Activated CD4-positive, alpha-beta memory T cell treated with anti-CD3 and anti-CD28 coated beads, Interleukin-2, amount 10 ng/mL, durations not matched to agents 7 days and 5 days (primary cell): ENCODE measurements at regions not wholly inside any gene's neighbourhood (a gene's known extent, or its start where the extent isn't known, plus 50 kb on each side); places are given as distances from the start of the nearest gene placed in this dataset.
"Not testable (repeated sequence)": the region's sequence is repeated elsewhere in the genome, so short reads cannot be mapped to it uniquely, and the experiment has no call there.

ENCODE experiments used
- CTCF ChIA-PET: fragments of 350-600 bp; sonication (Branson Sonifier 250); formaldehyde crosslinking; loops from one replicate; lab custom pipeline; 2021; ENCODE audit warnings: antibody characterized with exemption, inconsistent platforms; lab: Charles Lee
- POLR2A ChIA-PET: fragments of 350-600 bp; sonication (Branson Sonifier 250); formaldehyde crosslinking; loops from one replicate; lab custom pipeline; 2021; ENCODE audit warnings: antibody characterized with exemption; lab: Charles Lee
- DNase-seq: peaks from one replicate; pipeline ENCODE4 v3.0.0-alpha.2; 2020
- H3K27ac Mint-ChIP-seq: one replicate; pipeline ENCODE4 v1.8.0; 2021; ENCODE audit warnings: mild to moderate bottlenecking, mixed read lengths
- H3K27me3 Mint-ChIP-seq: one replicate; pipeline ENCODE4 v1.8.0; 2021; ENCODE audit warnings: mixed read lengths
- H3K36me3 Mint-ChIP-seq: one replicate; pipeline ENCODE4 v1.8.0; 2021; ENCODE audit warnings: low read depth, mixed read lengths
- H3K4me1 Mint-ChIP-seq: one replicate; pipeline ENCODE4 v1.8.0; 2021; ENCODE audit warnings: mixed read lengths
- H3K4me3 Mint-ChIP-seq: one replicate; pipeline ENCODE4 v1.8.0; 2021; ENCODE audit warnings: mild to moderate bottlenecking, mixed read lengths
- H3K9me3 Mint-ChIP-seq: one replicate; pipeline ENCODE4 v1.8.0; 2021; ENCODE audit warnings: mixed read lengths

- no peaks in the 10 kb centered on the region for H3K36me3 Mint-ChIP-seq
- POLR2A ChIA-PET: no interaction called here
- no peaks in the 10 kb centered on the region for H3K27me3 Mint-ChIP-seq
- CTCF ChIA-PET: no interaction called here
- no peak overlapping the region for H3K27ac Mint-ChIP-seq
- peaks cover 6% of the 10 kb centered on the region for H3K9me3 Mint-ChIP-seq
- no peak overlapping the region for H3K4me3 Mint-ChIP-seq
- DNase-seq: no peak
- H3K4me1 Mint-ChIP-seq: no peaks in the 10 kb centered on the region
These were observed 168.0 kb upstream of the NDN start for GRCh38 chr15:23854912-23855659.

GRCh38 chr15:23855947-23856346 lies 168.8 kb upstream of the NDN start:
- ChIA-PET POLR2A (no interaction called here), CTCF (no interaction called here)
- no peak for DNase-seq
- Mint-ChIP-seq H3K4me1 (no peaks in the 10 kb centered on the region), H3K9me3 (peaks cover 2% of the 10 kb centered on the region), H3K36me3 (no peaks in the 10 kb centered on the region), H3K4me3 (no peak overlapping the region), H3K27me3 (no peaks in the 10 kb centered on the region), H3K27ac (no peak overlapping the region)

- Mint-ChIP-seq H3K27ac (no peak overlapping the region), H3K36me3 (no peaks in the 10 kb centered on the region), H3K4me3 (no peak overlapping the region), H3K9me3 (peaks cover 6% of the 10 kb centered on the region), H3K27me3 (no peaks in the 10 kb centered on the region), H3K4me1 (no peaks in the 10 kb centered on the region)
- ChIA-PET POLR2A (no interaction called here), CTCF (no interaction called here)
- no peak for DNase-seq
These were observed 170.0 kb upstream of the NDN start for GRCh38 chr15:23857028-23857641.

GRCh38 chr15:23859008-23859407 lies 171.9 kb upstream of the NDN start:
- Mint-ChIP-seq H3K36me3 (no peaks in the 10 kb centered on the region), H3K27ac (no peak overlapping the region), H3K27me3 (no peaks in the 10 kb centered on the region), H3K9me3 (peaks cover 6% of the 10 kb centered on the region), H3K4me3 (no peak overlapping the region), H3K4me1 (no peaks in the 10 kb centered on the region)
- POLR2A ChIA-PET: no interaction called here
- DNase-seq: no peak
- CTCF ChIA-PET: no interaction called here

- Mint-ChIP-seq H3K9me3 (peaks cover 6% of the 10 kb centered on the region), H3K27me3 (no peaks in the 10 kb centered on the region), H3K4me1 (no peaks in the 10 kb centered on the region), H3K27ac (no peak overlapping the region), H3K36me3 (no peaks in the 10 kb centered on the region), H3K4me3 (no peak overlapping the region)
- POLR2A ChIA-PET: no interaction called here
- CTCF ChIA-PET: no interaction called here
- DNase-seq: no peak
These were observed 173.5 kb upstream of the NDN start for GRCh38 chr15:23860290-23861245.

- Mint-ChIP-seq H3K27me3 (no peaks in the 10 kb centered on the region), H3K27ac (no peak overlapping the region), H3K9me3 (no peaks in the 10 kb centered on the region), H3K4me1 (no peaks in the 10 kb centered on the region), H3K36me3 (no peaks in the 10 kb centered on the region), H3K4me3 (no peak overlapping the region)
- no peak for DNase-seq
- ChIA-PET POLR2A (no interaction called here), CTCF (no interaction called here)
These were observed 179.7 kb upstream of the NDN start for GRCh38 chr15:23866832-23867231.

- Mint-ChIP-seq H3K27ac (no peak overlapping the region), H3K9me3 (no peaks in the 10 kb centered on the region), H3K27me3 (no peaks in the 10 kb centered on the region), H3K36me3 (no peaks in the 10 kb centered on the region), H3K4me3 (no peak overlapping the region), H3K4me1 (no peaks in the 10 kb centered on the region)
- POLR2A ChIA-PET: no interaction called here
- DNase-seq: no peak
- CTCF ChIA-PET: no interaction called here
These were observed 182.3 kb upstream of the NDN start for GRCh38 chr15:23869396-23869795.

GRCh38 chr15:23873613-23874012 lies 186.5 kb upstream of the NDN start:
- CTCF ChIA-PET, H3K27me3 Mint-ChIP-seq, H3K9me3 Mint-ChIP-seq, H3K4me1 Mint-ChIP-seq, DNase-seq, H3K4me3 Mint-ChIP-seq, POLR2A ChIA-PET, H3K36me3 Mint-ChIP-seq, H3K27ac Mint-ChIP-seq: not testable (repeated sequence)

GRCh38 chr15:23877502-23878412 lies 190.7 kb upstream of the NDN start:
- H3K4me3 Mint-ChIP-seq: no peak overlapping the region
- DNase-seq: peak; percentile 40
- no peak overlapping the region for H3K27ac Mint-ChIP-seq
- H3K4me1 Mint-ChIP-seq: no peaks in the 10 kb centered on the region
- no peaks in the 10 kb centered on the region for H3K9me3 Mint-ChIP-seq
- ChIA-PET CTCF (no interaction called here), POLR2A (no interaction called here)
- no peaks in the 10 kb centered on the region for H3K36me3 Mint-ChIP-seq
- no peaks in the 10 kb centered on the region for H3K27me3 Mint-ChIP-seq

- DNase-seq: no peak
- Mint-ChIP-seq H3K9me3 (no peaks in the 10 kb centered on the region), H3K4me1 (no peaks in the 10 kb centered on the region), H3K4me3 (no peak overlapping the region), H3K27me3 (no peaks in the 10 kb centered on the region), H3K27ac (no peak overlapping the region), H3K36me3 (no peaks in the 10 kb centered on the region)
- ChIA-PET POLR2A (no interaction called here), CTCF (no interaction called here)
These were observed 194.2 kb upstream of the NDN start for GRCh38 chr15:23881291-23881690.

GRCh38 chr15:23890218-23890617 lies 203.1 kb upstream of the NDN start:
- no peaks in the 10 kb centered on the region for H3K36me3 Mint-ChIP-seq
- POLR2A ChIA-PET: no interaction called here
- peaks cover 26% of the 10 kb centered on the region for H3K9me3 Mint-ChIP-seq
- CTCF ChIA-PET: no interaction called here
- H3K27me3 Mint-ChIP-seq: no peaks in the 10 kb centered on the region
- H3K4me3 Mint-ChIP-seq: no peak overlapping the region
- DNase-seq: no peak
- no peak overlapping the region for H3K27ac Mint-ChIP-seq
- H3K4me1 Mint-ChIP-seq: no peaks in the 10 kb centered on the region

GRCh38 chr15:23897091-23897490 lies 210.0 kb upstream of the NDN start:
- H3K27ac Mint-ChIP-seq: no peak overlapping the region
- no peak overlapping the region for H3K4me3 Mint-ChIP-seq
- DNase-seq: no peak
- no peaks in the 10 kb centered on the region for H3K36me3 Mint-ChIP-seq
- ChIA-PET POLR2A (no interaction called here), CTCF (no interaction called here)
- no peaks in the 10 kb centered on the region for H3K27me3 Mint-ChIP-seq
- H3K9me3 Mint-ChIP-seq: peaks cover 26% of the 10 kb centered on the region
- H3K4me1 Mint-ChIP-seq: no peaks in the 10 kb centered on the region
